ENCODE measurements at regions not wholly inside any gene's neighbourhood (a gene's known extent, or its start where the extent isn't known, plus 50 kb on each side); places are given as distances from the start of the nearest gene placed in this dataset.

DNA sequence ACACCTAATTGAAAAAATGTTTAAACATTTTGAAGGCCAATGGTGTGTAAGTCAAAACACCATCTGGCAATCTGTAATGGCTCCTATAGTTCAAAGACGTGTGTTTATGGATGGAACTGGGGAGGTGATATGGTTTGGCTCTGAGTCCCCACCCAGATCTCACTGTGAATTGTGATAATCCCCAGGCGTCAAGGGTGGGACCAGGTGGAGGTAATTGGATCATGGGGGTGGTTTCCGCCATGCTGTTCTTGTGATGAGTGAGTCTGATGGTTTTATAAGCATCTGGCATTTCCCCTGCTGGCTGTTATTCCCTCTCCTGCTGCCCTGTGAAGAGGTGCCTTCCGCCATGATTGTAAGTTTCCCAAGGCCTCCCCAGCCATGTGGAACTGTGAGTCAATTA is 52.2 kb downstream of the ADRA2C start:
- H3K4me3 ChIP-seq (ENCODE audit: low read depth, low read length), result no peak overlapping the region
- TF ChIP-seq MAX (IDR thresholded peaks at IDR 0.05; ENCODE audit: low read depth, low read length), result no peak
- TF ChIP-seq POLR2A (IDR thresholded peaks at IDR 0.05; ENCODE audit: extremely low read depth, insufficient read length), result no peak
- TF ChIP-seq MYC (IDR thresholded peaks at IDR 0.05; ENCODE audit: low read depth, low read length), result no peak
- TF ChIP-seq, protein P1, sequence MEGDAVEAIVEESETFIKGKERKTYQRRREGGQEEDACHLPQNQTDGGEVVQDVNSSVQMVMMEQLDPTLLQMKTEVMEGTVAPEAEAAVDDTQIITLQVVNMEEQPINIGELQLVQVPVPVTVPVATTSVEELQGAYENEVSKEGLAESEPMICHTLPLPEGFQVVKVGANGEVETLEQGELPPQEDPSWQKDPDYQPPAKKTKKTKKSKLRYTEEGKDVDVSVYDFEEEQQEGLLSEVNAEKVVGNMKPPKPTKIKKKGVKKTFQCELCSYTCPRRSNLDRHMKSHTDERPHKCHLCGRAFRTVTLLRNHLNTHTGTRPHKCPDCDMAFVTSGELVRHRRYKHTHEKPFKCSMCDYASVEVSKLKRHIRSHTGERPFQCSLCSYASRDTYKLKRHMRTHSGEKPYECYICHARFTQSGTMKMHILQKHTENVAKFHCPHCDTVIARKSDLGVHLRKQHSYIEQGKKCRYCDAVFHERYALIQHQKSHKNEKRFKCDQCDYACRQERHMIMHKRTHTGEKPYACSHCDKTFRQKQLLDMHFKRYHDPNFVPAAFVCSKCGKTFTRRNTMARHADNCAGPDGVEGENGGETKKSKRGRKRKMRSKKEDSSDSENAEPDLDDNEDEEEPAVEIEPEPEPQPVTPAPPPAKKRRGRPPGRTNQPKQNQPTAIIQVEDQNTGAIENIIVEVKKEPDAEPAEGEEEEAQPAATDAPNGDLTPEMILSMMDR (IDR thresholded peaks at IDR 0.05; ENCODE audit: low read depth, low read length), result no peak
- no peak for DNase-seq (ENCODE audit: low read depth)

GRCh38 chr4:3819210-3819919 is 53.2 kb downstream of the ADRA2C start:
- no peak overlapping the region for H3K4me3 ChIP-seq (ENCODE audit: low read depth, low read length)
- TF ChIP-seq MAX (IDR thresholded peaks at IDR 0.05; ENCODE audit: low read depth, low read length) (no peak), POLR2A (IDR thresholded peaks at IDR 0.05; ENCODE audit: extremely low read depth, insufficient read length) (no peak), MYC (IDR thresholded peaks at IDR 0.05; ENCODE audit: low read depth, low read length) (no peak)
- TF ChIP-seq, protein P1 (IDR thresholded peaks at IDR 0.05; ENCODE audit: low read depth, low read length), result no peak

GRCh38 chr4:3820016-3820805 is 54.0 kb downstream of the ADRA2C start:
- DNase-seq (ENCODE audit: low read depth), result no peak
- no peak overlapping the region for H3K4me3 ChIP-seq (ENCODE audit: low read depth, low read length)
- TF ChIP-seq, protein P1 (IDR thresholded peaks at IDR 0.05; ENCODE audit: low read depth, low read length), result no peak
- no peak for TF ChIP-seq POLR2A (IDR thresholded peaks at IDR 0.05; ENCODE audit: extremely low read depth, insufficient read length)
- no peak for TF ChIP-seq MAX (IDR thresholded peaks at IDR 0.05; ENCODE audit: low read depth, low read length)
- TF ChIP-seq MYC (IDR thresholded peaks at IDR 0.05; ENCODE audit: low read depth, low read length), result no peak

More at GRCh38 chr4:3819210-3819919, 53.2 kb downstream of the ADRA2C start:
- DNase-seq (ENCODE audit: low read depth), result no peak

GRCh38 chr4:3820806-3821579 is 54.8 kb downstream of the ADRA2C start:
- TF ChIP-seq, protein P1 (IDR thresholded peaks at IDR 0.05; ENCODE audit: low read depth, low read length), result no peak
- no peak for TF ChIP-seq POLR2A (IDR thresholded peaks at IDR 0.05; ENCODE audit: extremely low read depth, insufficient read length)
- no peak for TF ChIP-seq MYC (IDR thresholded peaks at IDR 0.05; ENCODE audit: low read depth, low read length)
- no peak for TF ChIP-seq MAX (IDR thresholded peaks at IDR 0.05; ENCODE audit: low read depth, low read length)
- no peak for DNase-seq (ENCODE audit: low read depth)
- H3K4me3 ChIP-seq (ENCODE audit: low read depth, low read length), result no peak overlapping the region

- no peak overlapping the region for H3K4me3 ChIP-seq (ENCODE audit: low read depth, low read length)
- TF ChIP-seq, protein P1 (IDR thresholded peaks at IDR 0.05; ENCODE audit: low read depth, low read length), result no peak
- no peak for TF ChIP-seq MYC (IDR thresholded peaks at IDR 0.05; ENCODE audit: low read depth, low read length)
- TF ChIP-seq POLR2A (IDR thresholded peaks at IDR 0.05; ENCODE audit: extremely low read depth, insufficient read length), result no peak
- no peak for TF ChIP-seq MAX (IDR thresholded peaks at IDR 0.05; ENCODE audit: low read depth, low read length)
- DNase-seq (ENCODE audit: low read depth), result no peak
These were observed 55.5 kb downstream of the ADRA2C start for GRCh38 chr4:3821580-3822229.

Data from NB4 (cell line).